ENCODE measurements at regions not wholly inside any gene's neighbourhood (a gene's known extent, or its start where the extent isn't known, plus 50 kb on each side); places are given as distances from the start of the nearest gene placed in this dataset.

DNA sequence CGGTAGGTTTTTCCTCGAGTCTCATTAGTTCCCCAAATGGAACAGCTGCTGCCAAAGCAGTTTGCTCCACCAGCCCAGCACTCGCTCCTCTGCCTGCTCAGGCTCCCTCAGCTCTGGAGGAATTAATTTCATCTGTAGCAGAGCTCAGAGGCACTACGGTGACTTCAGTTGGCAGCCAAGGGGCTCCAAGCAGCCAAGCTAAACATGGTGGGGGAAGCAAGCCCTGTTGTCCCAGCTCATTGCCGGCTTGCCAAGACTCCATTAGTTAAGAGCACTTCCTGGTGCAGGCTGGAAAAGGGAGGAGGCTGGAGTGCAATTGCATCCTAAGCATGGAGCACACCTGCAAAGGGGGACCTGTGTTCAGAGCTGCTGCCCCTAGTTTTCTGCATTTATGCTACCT is 78.7 kb upstream of the GPRC5B start:
- Histone ChIP-seq H3K9me2 (ENCODE audit: insufficient read depth) (no peaks in the 10 kb centered on the region), H3K9me3 (ENCODE audit: control insufficient read depth in 1 of 2, insufficient read depth in 1 of 2, low read depth in 1 of 2, low read length in 2 of 2) (no peaks in the 10 kb centered on the region), H3K79me2 (ENCODE audit: insufficient read depth, low read length) (no peaks in the 10 kb centered on the region), H3K4me2 (ENCODE audit: low read length) (no peak overlapping the region), H3K36me3 (ENCODE audit: control insufficient read depth in 1 of 2, insufficient read depth in 2 of 2, low read length in 2 of 2) (no peaks in the 10 kb centered on the region), H4K20me1 (ENCODE audit: insufficient read depth) (no peaks in the 10 kb centered on the region), H3K27me3 (ENCODE audit: insufficient read depth, low read length) (peaks cover 21% of the 10 kb centered on the region), H3K4me3 (replicated peaks in 1 of 2; ENCODE audit: low read depth in 1 of 2, low read length in 2 of 2) (no peak overlapping the region), H3K27ac (ENCODE audit: low read depth, low read length) (no peak overlapping the region), H3K4me1 (ENCODE audit: control insufficient read depth in 1 of 2, insufficient read depth in 2 of 2, low read length in 2 of 2) (no peaks in the 10 kb centered on the region), H3K9ac (ENCODE audit: low read length) (no peak overlapping the region), H2AFZ (ENCODE audit: low read depth, low read length, poor library complexity, severe bottlenecking) (no peak overlapping the region)
- intact Hi-C loops (cut with micrococcal nuclease), result no loop called here
- CTCF ChIA-PET, result no interaction called here
- no TSS peak for BruUV-seq (replicated peaks)
- DNase-seq (ENCODE audit: low read depth, low spot score), result no peak
- RAD21 ChIA-PET (ENCODE audit: low non-redundant PET in 1 of 2, low total read pairs in 2 of 2, uncharacterized antibody in 2 of 2, unreplicated experiment in 2 of 2), result no interaction called here
- POLR2A ChIA-PET, result no interaction called here
- no peak for TF ChIP-seq SIN3A (IDR thresholded peaks at IDR 0.05; ENCODE audit: low read depth)
- TF ChIP-seq, protein P1, sequence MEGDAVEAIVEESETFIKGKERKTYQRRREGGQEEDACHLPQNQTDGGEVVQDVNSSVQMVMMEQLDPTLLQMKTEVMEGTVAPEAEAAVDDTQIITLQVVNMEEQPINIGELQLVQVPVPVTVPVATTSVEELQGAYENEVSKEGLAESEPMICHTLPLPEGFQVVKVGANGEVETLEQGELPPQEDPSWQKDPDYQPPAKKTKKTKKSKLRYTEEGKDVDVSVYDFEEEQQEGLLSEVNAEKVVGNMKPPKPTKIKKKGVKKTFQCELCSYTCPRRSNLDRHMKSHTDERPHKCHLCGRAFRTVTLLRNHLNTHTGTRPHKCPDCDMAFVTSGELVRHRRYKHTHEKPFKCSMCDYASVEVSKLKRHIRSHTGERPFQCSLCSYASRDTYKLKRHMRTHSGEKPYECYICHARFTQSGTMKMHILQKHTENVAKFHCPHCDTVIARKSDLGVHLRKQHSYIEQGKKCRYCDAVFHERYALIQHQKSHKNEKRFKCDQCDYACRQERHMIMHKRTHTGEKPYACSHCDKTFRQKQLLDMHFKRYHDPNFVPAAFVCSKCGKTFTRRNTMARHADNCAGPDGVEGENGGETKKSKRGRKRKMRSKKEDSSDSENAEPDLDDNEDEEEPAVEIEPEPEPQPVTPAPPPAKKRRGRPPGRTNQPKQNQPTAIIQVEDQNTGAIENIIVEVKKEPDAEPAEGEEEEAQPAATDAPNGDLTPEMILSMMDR (IDR thresholded peaks at IDR 0.05 in 2 of 3, conservative IDR thresholded peaks at IDR 0.05 in 1 of 3; ENCODE audit: borderline replicate concordance in 1 of 3, insufficient read depth in 1 of 3, low read depth in 2 of 3, low read length in 2 of 3), result no peak
- TF ChIP-seq, protein P2, sequence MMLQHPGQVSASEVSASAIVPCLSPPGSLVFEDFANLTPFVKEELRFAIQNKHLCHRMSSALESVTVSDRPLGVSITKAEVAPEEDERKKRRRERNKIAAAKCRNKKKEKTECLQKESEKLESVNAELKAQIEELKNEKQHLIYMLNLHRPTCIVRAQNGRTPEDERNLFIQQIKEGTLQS (IDR thresholded peaks at IDR 0.05), result no peak
- no peak for TF ChIP-seq EZH2phosphoT487 (IDR thresholded peaks at IDR 0.05; ENCODE audit: borderline replicate concordance)
- no peak for TF ChIP-seq REST (IDR thresholded peaks at IDR 0.05; ENCODE audit: low read depth)
- no peak for TF ChIP-seq CEBPB (IDR thresholded peaks at IDR 0.05; ENCODE audit: low read depth)
- TF ChIP-seq, protein P3, sequence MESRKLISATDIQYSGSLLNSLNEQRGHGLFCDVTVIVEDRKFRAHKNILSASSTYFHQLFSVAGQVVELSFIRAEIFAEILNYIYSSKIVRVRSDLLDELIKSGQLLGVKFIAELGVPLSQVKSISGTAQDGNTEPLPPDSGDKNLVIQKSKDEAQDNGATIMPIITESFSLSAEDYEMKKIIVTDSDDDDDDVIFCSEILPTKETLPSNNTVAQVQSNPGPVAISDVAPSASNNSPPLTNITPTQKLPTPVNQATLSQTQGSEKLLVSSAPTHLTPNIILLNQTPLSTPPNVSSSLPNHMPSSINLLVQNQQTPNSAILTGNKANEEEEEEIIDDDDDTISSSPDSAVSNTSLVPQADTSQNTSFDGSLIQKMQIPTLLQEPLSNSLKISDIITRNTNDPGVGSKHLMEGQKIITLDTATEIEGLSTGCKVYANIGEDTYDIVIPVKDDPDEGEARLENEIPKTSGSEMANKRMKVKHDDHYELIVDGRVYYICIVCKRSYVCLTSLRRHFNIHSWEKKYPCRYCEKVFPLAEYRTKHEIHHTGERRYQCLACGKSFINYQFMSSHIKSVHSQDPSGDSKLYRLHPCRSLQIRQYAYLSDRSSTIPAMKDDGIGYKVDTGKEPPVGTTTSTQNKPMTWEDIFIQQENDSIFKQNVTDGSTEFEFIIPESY (IDR thresholded peaks at IDR 0.05; ENCODE audit: extremely low read depth, insufficient replicate concordance, low read length), result no peak
- no peak for TF ChIP-seq POLR2A (IDR thresholded peaks at IDR 0.05; ENCODE audit: borderline replicate concordance, extremely low read depth, insufficient read depth, insufficient read length)
- no peak for TF ChIP-seq ZFX (IDR thresholded peaks at IDR 0.05)
- no peak for TF ChIP-seq CBX3 (IDR thresholded peaks at IDR 0.05; ENCODE audit: low read depth)
- no peak for TF ChIP-seq JUND (IDR thresholded peaks at IDR 0.05)
- TF ChIP-seq MAX (IDR thresholded peaks at IDR 0.05), result no peak
- no peak for TF ChIP-seq ELF1 (IDR thresholded peaks at IDR 0.05; ENCODE audit: borderline replicate concordance, low read depth)
- TF ChIP-seq ZNF274 (IDR thresholded peaks at IDR 0.05; ENCODE audit: low read depth, low read length), result no peak
- no peak for TF ChIP-seq SRF (IDR thresholded peaks at IDR 0.05; ENCODE audit: low read depth)
- no peak for TF ChIP-seq TCF7L2 (IDR thresholded peaks at IDR 0.05; ENCODE audit: borderline replicate concordance, extremely low read depth, insufficient read depth, insufficient read length)
- no peak for TF ChIP-seq EZH2 (IDR thresholded peaks at IDR 0.05)
- TF ChIP-seq YY1 (IDR thresholded peaks at IDR 0.05; ENCODE audit: extremely low read depth, insufficient replicate concordance, low read depth, low read length), result no peak
- no peak for TF ChIP-seq FOSL1 (IDR thresholded peaks at IDR 0.05; ENCODE audit: low read depth)
- TF ChIP-seq RAD21 (IDR thresholded peaks at IDR 0.05; ENCODE audit: low read depth), result no peak
- no peak for ATAC-seq

Measured in HCT116 (cell line).